ENCODE measurements at regions not wholly inside any gene's neighbourhood (a gene's known extent, or its start where the extent isn't known, plus 50 kb on each side); places are given as distances from the start of the nearest gene placed in this dataset.
"Not testable (repeated sequence)": the region's sequence is repeated elsewhere in the genome, so short reads cannot be mapped to it uniquely, and the experiment has no call there.

DNA sequence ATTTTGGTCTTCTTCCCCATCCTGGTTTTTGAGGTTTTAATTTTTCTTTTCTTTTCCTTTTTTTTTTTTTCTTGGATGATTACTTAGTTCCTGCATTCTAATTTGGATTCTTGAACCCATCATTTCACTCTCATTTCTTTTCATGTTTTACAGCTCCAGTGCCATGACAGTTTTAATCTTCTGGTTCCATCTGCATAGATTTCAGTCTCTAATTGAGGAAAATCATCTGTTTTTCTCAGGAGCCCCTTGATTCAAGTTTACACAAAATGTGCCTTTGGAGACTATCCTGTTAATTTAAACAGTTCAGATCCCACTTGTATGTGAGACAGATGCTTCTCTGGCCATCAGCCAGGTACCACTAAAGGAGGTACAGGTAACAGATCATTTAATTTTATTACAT is 379.9 kb downstream of the PIK3C3 start:
- no peak for DNase-seq

DNA sequence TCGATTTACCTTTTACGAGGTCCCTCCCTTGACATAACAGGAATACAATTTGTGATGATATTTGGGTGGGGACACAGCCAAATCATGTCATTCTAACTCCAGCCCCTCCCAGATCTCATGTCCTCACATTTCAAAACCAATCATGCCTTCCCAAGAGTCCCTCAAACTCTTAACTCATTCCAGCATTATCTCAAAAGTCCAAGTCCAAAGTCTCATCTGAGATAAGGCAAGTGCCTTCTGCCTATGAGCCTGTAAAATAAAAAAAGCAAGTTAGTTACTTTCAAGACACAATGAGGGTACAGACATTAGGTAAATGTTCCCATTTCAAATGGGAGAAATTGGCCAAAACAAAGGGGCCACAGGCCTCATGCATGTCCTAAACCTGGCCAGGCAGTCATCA is 381.1 kb downstream of the PIK3C3 start:
- no peak for DNase-seq

DNA sequence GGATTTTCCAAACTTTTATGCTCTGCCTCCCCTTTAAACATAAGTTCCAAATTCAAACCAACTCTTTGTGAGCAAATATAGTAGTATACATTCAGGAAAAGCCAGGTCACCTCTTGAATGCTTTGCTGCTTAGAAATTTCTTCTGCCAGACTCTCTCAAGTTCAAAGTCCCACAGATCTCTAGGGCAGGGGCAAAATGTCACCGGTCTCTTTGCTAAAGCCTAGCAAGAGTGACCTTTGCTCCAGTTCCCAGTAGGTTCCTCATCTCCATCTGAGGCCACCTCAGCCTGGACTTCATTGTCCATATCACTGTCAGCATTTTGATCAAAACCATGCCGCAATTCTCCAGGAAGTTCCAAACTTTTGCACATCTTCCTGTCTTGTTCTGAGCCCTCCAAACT is 382.3 kb downstream of the PIK3C3 start:
- DNase-seq, result not testable (repeated sequence)

DNA sequence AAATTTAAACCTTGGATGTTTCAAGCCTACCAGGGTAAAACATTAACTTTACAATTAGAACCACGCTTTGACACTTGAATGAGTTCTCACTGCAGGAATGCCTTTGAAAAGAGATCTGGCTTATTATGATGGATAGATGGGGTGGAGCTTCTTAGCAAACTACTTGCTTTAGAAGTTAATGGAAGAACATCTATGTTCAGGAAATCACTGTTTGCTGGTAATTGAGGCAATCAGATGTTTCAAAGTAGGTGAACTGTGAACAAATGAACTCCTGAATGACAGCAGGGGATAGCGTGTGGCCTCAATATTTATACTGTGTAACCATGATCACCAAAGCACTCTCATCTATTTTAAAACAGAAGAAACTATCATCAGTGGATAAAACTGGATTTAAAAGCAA is 383.6 kb downstream of the PIK3C3 start:
- DNase-seq, result no peak

DNA sequence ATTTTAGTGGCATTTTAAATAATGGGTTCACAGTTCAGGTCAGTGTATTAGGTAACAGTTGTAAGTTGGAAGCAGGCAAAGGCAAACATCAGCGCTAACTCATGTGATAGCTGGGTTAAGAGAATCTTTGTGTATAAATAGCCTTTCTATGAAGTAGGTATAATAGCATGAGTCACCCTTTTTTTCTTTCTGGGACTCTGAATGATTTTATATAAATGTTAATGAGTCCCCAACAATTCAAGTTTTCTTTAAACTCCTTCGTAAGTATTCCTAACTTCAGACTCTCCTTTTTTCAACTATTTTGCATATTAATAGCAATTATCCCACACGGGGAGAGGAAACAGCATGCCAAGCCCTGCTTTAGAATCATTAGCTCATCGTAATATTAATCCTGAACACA is 384.3 kb downstream of the PIK3C3 start:
- DNase-seq, result no peak

DNA sequence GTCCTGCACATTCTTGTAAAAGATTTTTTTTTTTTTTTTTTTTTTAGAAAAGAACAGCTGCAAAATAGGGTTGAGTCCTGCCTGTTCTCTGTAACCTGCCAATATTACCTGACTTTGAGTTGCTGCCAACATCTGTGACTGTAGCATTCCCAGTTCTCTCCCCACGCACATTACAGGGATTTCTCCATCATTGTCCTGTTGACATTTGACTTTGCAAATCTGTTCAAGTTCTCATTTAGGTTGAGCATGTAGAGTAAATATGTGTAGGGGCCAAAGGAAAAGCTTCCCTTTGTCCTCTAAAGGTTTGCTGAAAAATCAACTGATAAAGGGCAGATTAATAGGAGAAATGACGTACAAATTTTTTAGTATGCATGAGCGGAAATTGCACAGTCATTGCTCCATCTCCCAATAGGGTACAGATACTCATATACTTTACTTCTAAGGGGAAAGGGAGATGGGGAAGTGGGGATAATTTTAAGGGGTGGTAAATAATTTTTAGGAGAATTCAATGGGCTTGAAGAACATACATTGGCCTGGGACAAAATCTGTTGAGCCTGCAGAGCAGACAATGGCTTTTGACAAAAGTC is 385.5 kb downstream of the PIK3C3 start:
- DNase-seq, result no peak

DNA sequence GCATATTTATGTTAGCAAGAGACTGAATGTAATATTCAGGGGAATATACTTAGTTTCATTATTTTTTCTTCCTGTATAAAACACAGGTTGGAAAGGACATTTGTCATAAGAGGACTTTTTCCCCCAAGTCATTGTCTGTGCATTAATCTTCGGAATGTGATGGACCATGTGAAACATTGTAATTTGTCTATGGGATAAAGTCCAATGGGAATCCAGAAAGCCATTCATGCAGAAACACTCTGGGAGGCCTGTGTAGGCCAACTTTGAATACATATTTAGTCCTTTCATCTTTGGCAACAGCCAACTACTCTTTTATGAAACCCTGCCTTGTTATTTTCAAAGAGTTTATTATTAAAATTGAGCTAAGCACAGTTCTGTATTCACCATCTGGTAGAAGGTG is 386.4 kb downstream of the PIK3C3 start:
- no peak for DNase-seq

DNA sequence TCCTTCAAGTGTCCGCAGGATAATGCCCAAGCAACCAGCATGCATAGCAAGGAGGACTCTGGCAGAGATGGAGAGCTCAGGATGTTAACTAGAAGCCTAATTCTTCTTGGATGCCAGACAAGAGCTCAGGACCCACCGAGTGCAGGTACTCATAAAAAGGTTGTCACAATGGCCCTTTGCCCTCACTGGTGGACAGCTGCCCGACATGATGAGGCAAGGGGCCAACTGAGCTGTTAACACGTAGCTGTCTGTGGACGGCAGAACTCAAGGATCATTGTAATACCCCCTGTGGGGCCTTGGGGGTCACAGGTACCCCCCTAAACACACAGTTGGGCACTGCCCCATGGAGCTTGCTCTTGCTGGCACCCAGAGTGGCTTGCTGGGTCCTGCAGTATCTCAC is 393.7 kb downstream of the PIK3C3 start:
- no peak for DNase-seq

DNA sequence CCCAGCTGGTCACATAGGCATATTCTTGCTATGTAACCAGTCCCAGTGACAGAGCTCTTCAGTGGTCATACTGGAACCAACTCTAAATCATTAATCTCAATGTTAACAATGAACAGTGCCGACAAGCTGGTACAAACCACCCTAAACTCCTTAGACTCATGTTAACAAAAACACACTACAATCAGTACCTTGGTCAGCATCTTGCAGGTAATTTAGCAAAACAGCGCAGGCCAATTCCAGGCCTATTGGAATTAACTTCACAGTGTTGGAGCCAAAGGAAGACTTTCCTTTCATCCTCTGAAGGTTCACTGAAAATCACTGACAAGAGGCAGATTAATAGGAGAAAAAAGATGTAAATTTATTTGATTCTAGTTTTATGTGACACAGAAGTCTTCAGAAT is 396.4 kb downstream of the PIK3C3 start:
- no peak for DNase-seq

DNA sequence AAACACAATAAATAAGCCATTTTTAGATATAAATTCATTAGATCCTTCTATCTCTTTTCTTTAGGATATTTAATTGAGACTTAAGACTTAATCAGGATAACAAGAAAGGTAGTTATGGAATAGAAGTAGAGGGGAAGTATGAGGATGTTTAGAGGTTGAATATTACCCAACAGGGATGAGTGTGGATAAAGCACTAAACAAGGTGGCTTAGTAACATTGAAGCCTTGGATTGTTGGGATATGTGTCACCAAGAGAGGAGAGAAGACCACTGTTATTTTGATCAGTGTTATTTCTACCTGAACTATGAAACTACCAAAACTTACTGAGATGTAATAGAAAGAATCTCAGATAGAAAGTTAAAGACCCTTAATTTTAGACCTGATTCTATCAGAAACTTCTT is 405.7 kb downstream of the PIK3C3 start:
- no peak for DNase-seq

DNA sequence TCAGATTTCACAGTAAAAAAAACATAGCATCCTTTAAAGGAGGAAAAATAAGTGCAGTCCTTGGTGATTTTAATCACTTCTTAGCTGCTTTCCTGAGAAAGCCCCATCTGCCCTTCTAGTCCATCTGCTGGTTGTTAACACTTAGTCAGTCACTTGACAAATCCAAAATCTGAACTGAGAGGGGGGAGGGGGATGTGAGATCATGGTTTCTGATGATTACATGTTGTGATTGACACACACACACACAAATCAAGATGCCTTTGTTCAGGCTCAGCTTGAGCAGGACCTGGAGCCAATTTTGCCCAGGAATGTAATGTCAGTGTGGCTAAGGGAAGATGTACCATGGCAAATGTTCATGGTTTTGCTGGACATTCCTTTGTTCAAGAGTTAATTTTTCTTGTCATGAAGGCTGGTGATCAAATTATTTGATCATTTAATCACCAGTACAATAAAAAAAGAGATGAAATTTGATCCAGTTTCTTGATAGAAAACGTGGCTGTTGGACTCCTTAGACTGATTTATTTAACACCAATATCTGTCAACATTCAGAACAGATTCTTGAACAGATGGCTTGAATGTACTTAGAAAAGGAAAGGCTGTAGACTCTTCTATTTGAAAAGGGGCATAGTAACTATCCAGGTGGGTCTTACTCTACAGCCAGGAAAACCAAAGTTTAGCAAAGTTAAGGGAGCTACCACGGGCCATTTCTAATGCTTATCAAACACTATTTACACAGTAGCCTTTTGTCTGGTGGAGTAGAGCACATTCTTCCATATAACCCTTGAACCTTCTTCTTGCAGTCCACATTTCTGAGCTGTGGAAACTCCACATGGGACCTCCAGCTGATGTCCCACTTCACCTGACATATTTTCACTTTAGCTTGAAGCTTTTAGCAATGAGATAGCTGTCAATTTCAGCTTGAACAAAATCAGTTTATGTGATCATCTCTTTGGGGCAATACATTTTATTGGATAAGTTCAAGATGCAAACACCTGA is 408.7 kb downstream of the PIK3C3 start:
- DNase-seq, result no peak

DNA sequence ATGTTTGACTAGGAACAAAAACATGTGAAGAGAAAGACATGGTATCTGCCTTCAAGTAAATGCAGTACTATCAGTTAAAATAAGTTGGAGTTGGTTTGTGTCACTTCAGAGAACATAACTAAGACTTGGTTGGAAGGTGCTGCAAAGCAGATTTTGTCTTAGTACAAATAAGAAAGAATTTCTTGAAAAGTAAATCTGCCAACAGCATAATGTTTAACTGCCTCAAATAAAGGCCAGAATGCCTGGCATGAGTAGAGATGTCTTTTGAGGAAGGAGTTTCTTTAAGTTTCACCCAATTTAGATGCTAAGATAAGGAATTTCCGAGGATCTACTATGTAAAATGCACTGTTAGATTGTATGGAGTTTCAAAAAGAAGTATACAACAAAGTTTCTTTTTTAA is 409.7 kb downstream of the PIK3C3 start:
- no peak for DNase-seq

DNA sequence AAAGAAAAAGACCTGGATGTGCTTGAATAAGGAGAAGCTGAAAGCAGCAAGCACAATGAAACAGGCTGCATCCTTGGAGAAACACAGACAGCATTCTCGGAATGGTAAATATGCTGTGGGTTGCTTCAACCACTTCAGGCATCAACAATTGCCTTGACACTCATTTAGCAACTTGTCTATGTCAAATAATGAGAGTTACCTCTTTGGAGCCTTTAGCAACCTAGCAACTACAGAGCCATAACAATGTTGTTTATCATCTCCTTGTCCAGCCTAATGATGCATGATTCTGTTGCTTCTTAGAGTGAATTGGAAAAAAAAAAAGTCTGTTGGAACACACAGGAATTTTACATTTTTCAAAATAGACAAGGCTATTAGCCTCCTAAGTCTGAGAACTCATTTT is 410.6 kb downstream of the PIK3C3 start:
- no peak for DNase-seq

DNA sequence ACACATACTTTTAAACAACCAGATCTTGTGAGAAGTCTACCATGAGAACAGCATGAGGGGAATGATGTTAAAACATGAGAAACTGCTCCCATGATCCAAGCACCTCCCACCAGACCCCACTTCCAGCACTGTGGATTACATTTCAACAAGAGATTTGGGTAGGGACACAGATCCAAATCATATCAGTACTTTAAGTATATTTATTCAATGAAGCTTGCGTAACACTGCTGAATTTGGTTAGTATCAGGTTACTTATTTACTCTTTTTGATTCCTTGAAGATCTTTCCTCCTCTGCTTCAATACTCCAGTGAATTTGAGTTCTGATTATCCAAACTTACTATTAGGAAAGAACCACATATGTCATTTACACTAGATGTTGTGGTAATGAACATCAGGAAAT is 418.6 kb downstream of the PIK3C3 start:
- DNase-seq, result no peak

DNA sequence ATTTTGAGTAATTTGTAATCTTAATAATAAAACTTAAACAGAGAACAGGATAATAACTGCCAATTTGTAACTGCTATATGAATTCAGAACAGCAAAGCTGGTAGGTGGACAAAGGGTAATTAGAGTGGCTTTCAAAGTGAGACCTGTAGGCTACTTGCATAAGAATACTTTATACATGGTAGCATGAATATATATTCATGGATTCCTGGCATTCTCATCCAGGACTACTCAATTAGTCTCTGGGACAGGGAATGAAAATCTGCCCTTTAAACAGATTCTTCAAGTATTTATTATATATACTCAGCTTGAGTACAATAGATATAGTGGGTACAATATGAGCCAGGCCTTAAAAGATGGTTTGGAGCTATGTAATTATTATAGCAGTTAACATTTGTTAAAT is 419.9 kb downstream of the PIK3C3 start:
- no peak for DNase-seq

DNA sequence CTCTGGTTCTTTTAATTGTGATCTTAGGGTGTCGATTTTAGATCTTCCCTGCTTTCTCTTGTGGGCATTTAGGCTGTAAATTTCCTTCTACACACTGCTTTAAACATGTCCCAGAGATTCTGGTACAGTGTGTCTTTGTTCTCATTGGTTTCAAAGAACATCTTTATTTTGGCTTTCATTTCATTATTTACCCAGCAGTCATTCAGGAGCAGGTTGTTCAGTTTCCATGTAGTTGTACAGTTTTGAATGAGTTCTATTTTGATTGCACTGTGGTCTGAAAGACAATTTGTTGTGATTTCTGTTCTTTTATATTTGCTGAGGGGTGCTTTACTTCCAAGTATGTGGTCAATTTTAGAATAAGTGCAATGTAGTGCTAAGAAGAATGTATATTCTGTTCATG is 423.8 kb downstream of the PIK3C3 start:
- DNase-seq, result not testable (repeated sequence)

DNA sequence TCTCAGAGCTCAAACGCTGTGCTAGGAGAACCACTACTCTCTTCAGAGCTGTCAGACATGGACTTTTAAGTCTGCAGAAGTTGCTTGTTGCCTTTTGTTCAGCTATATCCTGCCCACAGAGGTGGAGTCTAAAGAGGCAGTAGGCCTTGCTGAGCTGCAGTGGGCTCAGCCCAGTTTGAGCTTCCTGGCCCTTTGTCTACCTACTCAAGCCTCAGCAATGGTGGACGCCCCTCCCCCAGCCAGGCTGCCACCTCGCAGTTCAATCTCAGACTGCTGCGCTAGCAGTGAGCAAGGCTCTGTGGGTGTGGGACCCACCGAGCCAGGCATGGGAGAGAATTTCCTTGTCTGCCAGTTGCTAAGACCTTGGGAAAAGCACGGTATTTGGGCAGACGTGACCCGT is 426.2 kb downstream of the PIK3C3 start:
- not testable (repeated sequence) for DNase-seq

DNA sequence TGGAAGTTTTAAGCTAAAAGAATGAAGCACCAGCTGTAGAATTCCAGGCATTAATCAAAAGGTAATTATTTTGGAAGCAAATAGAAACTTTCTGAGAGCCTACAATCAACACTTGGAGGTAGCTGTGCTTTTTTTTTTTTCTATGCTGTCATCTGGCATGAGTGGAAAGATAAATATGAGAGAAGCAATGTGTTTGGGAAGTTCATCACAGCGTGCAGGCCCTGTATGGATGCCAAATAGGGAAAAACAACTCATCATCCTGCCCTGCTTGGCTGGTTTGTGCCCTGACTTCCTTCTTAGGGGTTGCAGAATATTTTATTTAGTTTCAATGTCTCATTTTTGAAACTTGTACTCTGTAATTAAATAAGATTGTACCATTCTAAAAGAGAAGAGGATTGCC is 437.4 kb downstream of the PIK3C3 start:
- DNase-seq, result no peak

DNA sequence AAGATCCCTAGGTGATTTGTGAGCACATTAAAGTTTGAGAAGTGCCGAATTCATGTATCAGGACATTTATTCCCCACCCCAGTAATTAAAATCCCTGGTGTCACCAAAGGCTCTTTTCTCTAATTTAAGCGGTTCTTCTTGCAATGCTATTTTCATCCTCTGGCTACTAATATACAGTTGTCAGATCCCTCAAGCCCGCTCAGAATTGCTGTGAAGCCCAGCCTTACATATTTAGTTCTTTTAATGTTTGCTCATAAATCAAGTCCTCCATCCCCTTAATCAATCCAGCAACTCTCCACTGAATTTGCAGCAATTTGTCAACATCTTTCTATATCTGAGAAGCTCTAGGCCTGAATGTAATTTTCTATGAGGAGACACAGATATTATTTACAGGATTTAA is 437.9 kb downstream of the PIK3C3 start:
- no peak for DNase-seq

DNA sequence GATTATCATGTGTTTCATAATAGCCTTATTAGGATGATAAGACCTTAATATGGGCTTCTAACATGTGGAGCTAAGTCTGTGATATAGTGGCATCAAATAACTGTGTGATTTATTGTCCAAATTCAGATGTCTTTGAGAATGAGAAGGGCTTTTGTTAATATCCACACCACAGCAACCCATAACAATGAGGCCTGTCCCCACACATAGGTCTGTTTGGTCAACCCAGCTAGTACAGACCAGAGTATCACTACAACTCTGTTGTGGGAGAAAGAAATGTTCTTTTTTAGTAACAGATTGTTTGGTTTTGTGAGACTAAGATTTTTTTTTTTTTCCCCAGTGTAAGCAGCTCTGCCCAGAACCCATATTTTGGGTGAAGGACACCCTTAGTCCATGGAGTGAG is 439.2 kb downstream of the PIK3C3 start:
- no peak for DNase-seq

DNA sequence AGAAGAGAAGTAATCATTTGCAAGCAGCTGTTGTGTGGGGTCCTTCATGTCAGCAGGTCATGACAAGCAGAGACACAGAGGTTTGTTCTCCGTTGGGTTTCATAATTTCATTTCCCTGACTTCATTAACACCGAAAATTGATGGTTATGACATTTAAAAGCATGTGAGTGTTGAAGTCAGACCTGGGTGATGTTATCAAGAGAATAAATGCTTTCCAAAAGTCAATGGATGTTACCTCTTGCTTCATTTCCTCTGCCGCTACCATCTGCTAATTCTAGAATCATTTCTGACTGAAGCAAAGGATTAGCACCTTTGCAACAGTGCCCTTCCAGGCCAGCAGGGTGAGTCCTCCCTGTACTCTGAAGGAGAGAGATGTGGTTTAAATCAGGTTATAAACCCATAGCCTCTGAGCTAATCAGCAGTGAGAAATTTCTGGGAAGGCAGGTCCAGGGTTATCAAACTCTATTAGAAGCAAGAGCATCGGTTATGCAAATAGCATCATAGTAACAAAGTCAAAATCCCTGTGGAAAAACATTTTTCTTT is 446.2 kb downstream of the PIK3C3 start:
- DNase-seq, result no peak

DNA sequence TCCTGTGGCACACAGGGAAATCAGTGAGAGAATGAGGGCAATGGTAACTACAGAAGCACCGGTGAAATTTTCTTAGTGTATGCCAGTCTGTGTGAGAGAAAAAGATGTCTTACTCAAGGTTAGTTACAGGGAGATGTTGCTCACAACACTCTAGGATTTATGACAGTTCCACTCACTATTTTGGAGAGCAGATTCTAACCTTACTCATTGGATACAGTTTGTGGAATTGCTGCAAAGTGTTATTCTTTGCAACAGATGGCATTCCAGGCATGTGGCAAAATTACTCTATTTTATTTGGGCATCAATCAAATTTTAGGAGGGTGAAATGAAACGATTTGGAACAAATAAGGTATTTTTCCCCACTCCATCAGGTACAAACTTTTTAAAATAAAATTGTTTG is 449.1 kb downstream of the PIK3C3 start:
- no peak for DNase-seq

DNA sequence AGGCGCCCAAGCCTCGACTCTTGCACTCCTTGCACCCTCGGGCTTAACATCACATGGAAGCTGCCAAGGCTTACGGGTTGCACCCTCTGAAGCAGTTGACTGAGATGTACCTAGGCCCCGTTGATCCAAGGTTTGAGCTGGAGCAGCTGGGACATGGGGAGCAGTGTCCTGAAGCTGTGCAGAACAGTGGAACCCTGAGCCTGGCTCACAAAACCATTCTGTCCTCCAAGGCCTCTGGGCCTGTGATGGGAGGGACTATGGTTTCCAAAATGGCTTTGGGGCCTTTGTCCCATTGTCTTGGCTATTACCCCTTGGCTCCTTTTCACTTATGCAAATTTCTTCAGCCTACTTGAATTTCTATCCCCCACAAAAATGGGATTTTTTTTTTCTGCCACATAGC is 454.0 kb downstream of the PIK3C3 start:
- no peak for DNase-seq

DNA sequence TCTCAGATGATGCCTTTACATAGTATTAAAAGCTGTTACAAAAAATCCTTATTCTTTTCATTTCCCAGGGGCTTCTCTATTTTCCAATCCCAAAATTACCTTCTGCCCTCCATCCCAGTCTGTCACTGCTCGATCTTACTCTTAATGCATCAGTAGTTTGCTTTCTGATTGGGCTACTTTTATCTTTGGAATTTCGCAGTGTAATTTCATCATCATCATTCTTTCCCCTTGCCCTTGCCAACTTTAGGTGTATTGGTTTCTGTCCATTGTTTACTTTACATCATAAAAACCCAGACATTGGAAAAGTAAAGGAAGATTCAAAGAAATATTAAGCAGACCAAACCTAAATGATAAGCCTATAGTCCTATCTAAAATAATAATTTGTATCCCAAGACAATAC is 457.2 kb downstream of the PIK3C3 start:
- DNase-seq, result no peak

All from NCI-H510A (cell line).